Mammary epithelial cell (primary cell): ENCODE measurements at regions not wholly inside any gene's neighbourhood (a gene's known extent, or its start where the extent isn't known, plus 50 kb on each side); places are given as distances from the start of the nearest gene placed in this dataset.

Source experiments
- EZH2 ChIP-seq: IDR thresholded peaks from 2 replicates; pipeline ENCODE4 v1.6.1; 2012; ENCODE audit warnings: low read length, inconsistent platforms, borderline replicate concordance
- TF ChIP-seq, protein P1 (sequence below), 2 donors: IDR thresholded peaks in 1 of 2; conservative IDR thresholded peaks in 1 of 2; 2 replicates each; pipeline ENCODE4 v1.5.1; 2011 to 2012; ENCODE audit warnings: inconsistent platforms in 2 of 2, low read length in 2 of 2, mild to moderate bottlenecking in 2 of 2, control low read depth in 1 of 2, low read depth in 1 of 2; ENCODE audit not compliant: insufficient read depth in 1 of 2; ENCODE audit errors: extremely low read depth in 1 of 2

DNA sequence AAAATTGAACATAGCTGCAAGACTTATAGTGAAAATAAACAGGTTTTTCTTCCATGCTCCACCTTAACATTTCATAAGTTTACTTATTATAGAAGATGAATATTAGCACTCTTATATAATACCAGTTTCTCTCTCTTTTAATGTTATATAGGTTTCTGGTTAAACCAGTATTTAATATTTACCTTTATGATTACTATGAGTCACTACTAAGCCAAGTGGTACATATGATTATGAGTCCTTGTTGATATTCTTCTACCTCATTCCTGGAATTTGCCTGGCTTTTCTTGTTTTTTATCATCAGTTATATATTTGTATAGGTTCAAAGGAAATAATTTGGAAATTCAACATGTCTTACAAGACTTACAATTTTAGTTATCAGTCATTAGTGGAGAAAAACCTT, 89.9 kb upstream of the MAOA start:
- TF ChIP-seq, protein P1, sequence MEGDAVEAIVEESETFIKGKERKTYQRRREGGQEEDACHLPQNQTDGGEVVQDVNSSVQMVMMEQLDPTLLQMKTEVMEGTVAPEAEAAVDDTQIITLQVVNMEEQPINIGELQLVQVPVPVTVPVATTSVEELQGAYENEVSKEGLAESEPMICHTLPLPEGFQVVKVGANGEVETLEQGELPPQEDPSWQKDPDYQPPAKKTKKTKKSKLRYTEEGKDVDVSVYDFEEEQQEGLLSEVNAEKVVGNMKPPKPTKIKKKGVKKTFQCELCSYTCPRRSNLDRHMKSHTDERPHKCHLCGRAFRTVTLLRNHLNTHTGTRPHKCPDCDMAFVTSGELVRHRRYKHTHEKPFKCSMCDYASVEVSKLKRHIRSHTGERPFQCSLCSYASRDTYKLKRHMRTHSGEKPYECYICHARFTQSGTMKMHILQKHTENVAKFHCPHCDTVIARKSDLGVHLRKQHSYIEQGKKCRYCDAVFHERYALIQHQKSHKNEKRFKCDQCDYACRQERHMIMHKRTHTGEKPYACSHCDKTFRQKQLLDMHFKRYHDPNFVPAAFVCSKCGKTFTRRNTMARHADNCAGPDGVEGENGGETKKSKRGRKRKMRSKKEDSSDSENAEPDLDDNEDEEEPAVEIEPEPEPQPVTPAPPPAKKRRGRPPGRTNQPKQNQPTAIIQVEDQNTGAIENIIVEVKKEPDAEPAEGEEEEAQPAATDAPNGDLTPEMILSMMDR (conservative IDR thresholded peaks at IDR 0.05 in 1 of 2, IDR thresholded peaks at IDR 0.05 in 1 of 2; ENCODE audit: extremely low read depth in 1 of 2, insufficient read depth in 1 of 2, low read depth in 1 of 2, low read length in 2 of 2): no peak
- no peak for TF ChIP-seq EZH2
